ENCODE measurements at regions not wholly inside any gene's neighbourhood (a gene's known extent, or its start where the extent isn't known, plus 50 kb on each side); places are given as distances from the start of the nearest gene placed in this dataset.

- no peak for TF ChIP-seq CTCF (IDR thresholded peaks at IDR 0.05; ENCODE audit: insufficient read depth, low read length)
- TF ChIP-seq POLR2AphosphoS5 (IDR thresholded peaks at IDR 0.05; ENCODE audit: low read depth), result no peak
- TF ChIP-seq REST (IDR thresholded peaks at IDR 0.05; ENCODE audit: insufficient replicate concordance, low read depth), result no peak
Observed at GRCh38 chr2:136358576-136358975, 240.6 kb upstream of the CXCR4 start.
